ENCODE measurements at regions not wholly inside any gene's neighbourhood (a gene's known extent, or its start where the extent isn't known, plus 50 kb on each side); places are given as distances from the start of the nearest gene placed in this dataset.

DNA sequence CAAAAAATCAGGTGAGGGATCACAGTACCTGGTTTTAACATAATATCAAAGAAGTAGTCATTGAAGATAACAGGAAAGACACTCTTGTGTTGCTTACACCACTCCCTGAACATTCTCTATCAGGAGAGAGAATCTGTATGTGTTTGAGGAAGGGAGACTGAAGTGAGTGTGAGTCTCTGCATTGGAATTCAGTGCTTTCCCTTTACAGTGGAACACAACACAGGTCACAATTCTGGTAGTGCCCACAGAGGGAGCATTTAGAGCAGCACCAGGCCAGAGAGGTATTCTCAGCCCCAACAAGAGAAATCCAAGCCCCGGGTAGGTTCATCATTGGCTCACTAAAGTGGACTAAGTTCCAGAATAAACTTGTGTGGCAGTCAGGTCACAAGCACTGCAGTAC is 64.7 kb upstream of the UBQLN2 start:
- ATAC-seq, result peak; percentile 63
- peak overlapping the region; percentile 51 for H3K4me2 ChIP-seq (ENCODE audit: low read length)
- intact Hi-C loops (cut with micrococcal nuclease), result no loop called here
- H3K27ac ChIP-seq (ENCODE audit: low read length), result peak overlapping the region; percentile 91
- no peaks in the 10 kb centered on the region for H3K9me2 ChIP-seq (replicated peaks; ENCODE audit: low read length)
- TF ChIP-seq EZH2phosphoT487 (IDR thresholded peaks at IDR 0.05; ENCODE audit: borderline replicate concordance, low read length) (no peak), EZH2 (IDR thresholded peaks at IDR 0.05; ENCODE audit: low read length, unreplicated experiment) (no peak)
- TF ChIP-seq, protein P1, sequence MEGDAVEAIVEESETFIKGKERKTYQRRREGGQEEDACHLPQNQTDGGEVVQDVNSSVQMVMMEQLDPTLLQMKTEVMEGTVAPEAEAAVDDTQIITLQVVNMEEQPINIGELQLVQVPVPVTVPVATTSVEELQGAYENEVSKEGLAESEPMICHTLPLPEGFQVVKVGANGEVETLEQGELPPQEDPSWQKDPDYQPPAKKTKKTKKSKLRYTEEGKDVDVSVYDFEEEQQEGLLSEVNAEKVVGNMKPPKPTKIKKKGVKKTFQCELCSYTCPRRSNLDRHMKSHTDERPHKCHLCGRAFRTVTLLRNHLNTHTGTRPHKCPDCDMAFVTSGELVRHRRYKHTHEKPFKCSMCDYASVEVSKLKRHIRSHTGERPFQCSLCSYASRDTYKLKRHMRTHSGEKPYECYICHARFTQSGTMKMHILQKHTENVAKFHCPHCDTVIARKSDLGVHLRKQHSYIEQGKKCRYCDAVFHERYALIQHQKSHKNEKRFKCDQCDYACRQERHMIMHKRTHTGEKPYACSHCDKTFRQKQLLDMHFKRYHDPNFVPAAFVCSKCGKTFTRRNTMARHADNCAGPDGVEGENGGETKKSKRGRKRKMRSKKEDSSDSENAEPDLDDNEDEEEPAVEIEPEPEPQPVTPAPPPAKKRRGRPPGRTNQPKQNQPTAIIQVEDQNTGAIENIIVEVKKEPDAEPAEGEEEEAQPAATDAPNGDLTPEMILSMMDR (conservative IDR thresholded peaks at IDR 0.05; ENCODE audit: low read depth, low read length), result no peak
- H2AFZ ChIP-seq (ENCODE audit: low read length), result no peak overlapping the region
- BruUV-seq (replicated peaks), result no TSS peak
- H3K27me3 ChIP-seq (ENCODE audit: low read length), result no peaks in the 10 kb centered on the region
- DNase-seq, result peak; percentile 65
- H3K36me3 ChIP-seq (ENCODE audit: low read depth, low read length), result no peaks in the 10 kb centered on the region
- CTCF ChIA-PET, result no interaction called here
- H4K20me1 ChIP-seq (ENCODE audit: low read length), result no peaks in the 10 kb centered on the region
- H3K4me1 ChIP-seq (ENCODE audit: insufficient read depth, low read length), result peaks cover 30% of the 10 kb centered on the region
- H3K79me2 ChIP-seq (ENCODE audit: low read length), result no peaks in the 10 kb centered on the region
- H3F3A ChIP-seq (ENCODE audit: low read length, unreplicated experiment), result no peaks in the 10 kb centered on the region
- peak overlapping the region; percentile 17; the same call in 1 of the 2 replicates for H3K4me3 ChIP-seq (ENCODE audit: low read length)
- no peaks in the 10 kb centered on the region for H3K9me3 ChIP-seq (ENCODE audit: low read length)
- POLR2A ChIA-PET (ENCODE audit: unreplicated experiment), result no interaction called here
- peak overlapping the region; percentile 36 for H3K9ac ChIP-seq (ENCODE audit: low read length)

GRCh38 chrX:56499372-56499771 is 64.1 kb upstream of the UBQLN2 start:
- Histone ChIP-seq H2AFZ (ENCODE audit: low read length) (no peak overlapping the region), H3K9me2 (replicated peaks; ENCODE audit: low read length) (no peaks in the 10 kb centered on the region), H3K27me3 (ENCODE audit: low read length) (no peaks in the 10 kb centered on the region), H3K4me2 (ENCODE audit: low read length) (peak overlapping the region; percentile 51), H3K27ac (ENCODE audit: low read length) (peak overlapping the region; percentile 91), H4K20me1 (ENCODE audit: low read length) (no peaks in the 10 kb centered on the region), H3K4me1 (ENCODE audit: insufficient read depth, low read length) (peaks cover 36% of the 10 kb centered on the region), H3F3A (ENCODE audit: low read length, unreplicated experiment) (no peaks in the 10 kb centered on the region), H3K36me3 (ENCODE audit: low read depth, low read length) (no peaks in the 10 kb centered on the region), H3K9ac (ENCODE audit: low read length) (peak overlapping the region; percentile 36), H3K9me3 (ENCODE audit: low read length) (no peaks in the 10 kb centered on the region), H3K79me2 (ENCODE audit: low read length) (no peaks in the 10 kb centered on the region), H3K4me3 (ENCODE audit: low read length) (peak overlapping the region; percentile 5; the same call in 1 of the 2 replicates)
- ATAC-seq (peak; percentile 64), DNase-seq (peak; percentile 92)
- TF ChIP-seq, protein P1 (conservative IDR thresholded peaks at IDR 0.05; ENCODE audit: low read depth, low read length), result no peak
- TF ChIP-seq EZH2 (IDR thresholded peaks at IDR 0.05; ENCODE audit: low read length, unreplicated experiment) (no peak), EZH2phosphoT487 (IDR thresholded peaks at IDR 0.05; ENCODE audit: borderline replicate concordance, low read length) (no peak)
- ChIA-PET POLR2A (ENCODE audit: unreplicated experiment) (no interaction called here), CTCF (no interaction called here)
- BruUV-seq (replicated peaks), result no TSS peak
- intact Hi-C loops (cut with micrococcal nuclease), result no loop called here

DNA sequence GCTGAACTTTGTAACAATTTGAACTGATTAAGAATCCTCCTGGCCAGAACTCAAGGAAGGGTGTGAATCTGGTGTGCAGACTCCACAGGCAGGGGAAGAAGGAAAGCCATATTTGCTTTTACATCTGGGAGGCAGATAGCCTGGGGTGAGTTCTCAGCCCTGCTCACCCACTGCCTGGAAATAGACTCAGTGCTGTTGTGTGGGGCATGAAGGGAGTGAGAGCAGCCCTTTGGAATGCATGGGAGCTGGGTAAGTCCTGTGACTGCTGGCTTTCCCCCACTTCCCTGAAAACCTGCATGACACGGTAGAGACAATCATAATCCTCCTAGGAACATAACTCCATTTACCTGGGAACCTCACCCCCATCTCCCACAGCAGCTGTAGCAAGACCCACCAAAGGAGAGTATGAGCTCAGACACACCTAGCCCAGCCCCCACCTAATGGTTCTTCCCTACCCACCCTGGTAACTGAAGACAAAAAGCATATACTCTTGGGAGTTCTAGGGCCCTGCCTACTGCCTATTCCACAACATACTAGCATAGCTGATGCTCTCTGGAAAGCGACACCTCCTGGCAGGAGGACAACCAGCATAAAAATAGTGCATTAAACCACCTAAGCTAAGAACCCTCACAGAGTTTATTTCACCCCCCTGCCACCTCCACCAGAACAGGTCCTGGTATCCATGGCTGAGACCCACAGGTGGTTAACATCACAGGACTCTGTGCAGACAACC is 59.3 kb upstream of the UBQLN2 start:
- ChIA-PET POLR2A (ENCODE audit: unreplicated experiment) (interaction anchor here (0.5 kb wide), 1 partner anchor 17 kb away, joined by 15 read pairs; no protein-coding TSS in a partner anchor), CTCF (no interaction called here)
- no peaks in the 10 kb centered on the region for H3K27me3 ChIP-seq (ENCODE audit: low read length)
- H3K9me3 ChIP-seq (ENCODE audit: low read length), result no peaks in the 10 kb centered on the region
- H3K79me2 ChIP-seq (ENCODE audit: low read length), result no peaks in the 10 kb centered on the region
- H4K20me1 ChIP-seq (ENCODE audit: low read length), result no peaks in the 10 kb centered on the region
- peak; percentile 85 for DNase-seq
- no peaks in the 10 kb centered on the region for H3F3A ChIP-seq (ENCODE audit: low read length, unreplicated experiment)
- TF ChIP-seq EZH2phosphoT487 (IDR thresholded peaks at IDR 0.05; ENCODE audit: borderline replicate concordance, low read length) (no peak), EZH2 (IDR thresholded peaks at IDR 0.05; ENCODE audit: low read length, unreplicated experiment) (no peak)
- TF ChIP-seq, protein P1 (conservative IDR thresholded peaks at IDR 0.05; ENCODE audit: low read depth, low read length), result peak; percentile 44; the same call in 1 of the 2 replicates
- H3K4me3 ChIP-seq (ENCODE audit: low read length), result peak overlapping the region; percentile 23; the same call in 1 of the 2 replicates
- peak overlapping the region; percentile 74 for H3K9ac ChIP-seq (ENCODE audit: low read length)
- intact Hi-C loops (cut with micrococcal nuclease), result loop anchor here (2.0 to 10.0 kb wide), 2 partner anchors 59 to 221 kb away; partner anchors contain the start of genes NBDY and UBQLN2
- peak; percentile 79 for ATAC-seq
- peaks cover 50% of the 10 kb centered on the region for H3K4me1 ChIP-seq (ENCODE audit: insufficient read depth, low read length)
- BruUV-seq (replicated peaks), result no TSS peak
- H3K36me3 ChIP-seq (ENCODE audit: low read depth, low read length), result no peaks in the 10 kb centered on the region
- peak overlapping the region; percentile 98 for H3K27ac ChIP-seq (ENCODE audit: low read length)
- H3K9me2 ChIP-seq (replicated peaks; ENCODE audit: low read length), result no peaks in the 10 kb centered on the region
- peak overlapping the region; percentile 72 for H3K4me2 ChIP-seq (ENCODE audit: low read length)
- peak overlapping the region; percentile 61 for H2AFZ ChIP-seq (ENCODE audit: low read length)

Measured in PC-3 (cell line).